HG03469 (cell line): ENCODE measurements at regions not wholly inside any gene's neighbourhood (a gene's known extent, or its start where the extent isn't known, plus 50 kb on each side); places are given as distances from the start of the nearest gene placed in this dataset.
A peak's percentile ranks its signal among the peaks of the same experiment; 100 is the strongest.

Source experiments
- ATAC-seq: cut with Tn5 transposase; IDR thresholded peaks from one replicate; pipeline ENCODE4 v1.9.1; 2021; ENCODE audit warnings: mild to moderate bottlenecking, moderate library complexity, moderate number of reproducible peaks; ENCODE audit not compliant: unreplicated experiment

DNA sequence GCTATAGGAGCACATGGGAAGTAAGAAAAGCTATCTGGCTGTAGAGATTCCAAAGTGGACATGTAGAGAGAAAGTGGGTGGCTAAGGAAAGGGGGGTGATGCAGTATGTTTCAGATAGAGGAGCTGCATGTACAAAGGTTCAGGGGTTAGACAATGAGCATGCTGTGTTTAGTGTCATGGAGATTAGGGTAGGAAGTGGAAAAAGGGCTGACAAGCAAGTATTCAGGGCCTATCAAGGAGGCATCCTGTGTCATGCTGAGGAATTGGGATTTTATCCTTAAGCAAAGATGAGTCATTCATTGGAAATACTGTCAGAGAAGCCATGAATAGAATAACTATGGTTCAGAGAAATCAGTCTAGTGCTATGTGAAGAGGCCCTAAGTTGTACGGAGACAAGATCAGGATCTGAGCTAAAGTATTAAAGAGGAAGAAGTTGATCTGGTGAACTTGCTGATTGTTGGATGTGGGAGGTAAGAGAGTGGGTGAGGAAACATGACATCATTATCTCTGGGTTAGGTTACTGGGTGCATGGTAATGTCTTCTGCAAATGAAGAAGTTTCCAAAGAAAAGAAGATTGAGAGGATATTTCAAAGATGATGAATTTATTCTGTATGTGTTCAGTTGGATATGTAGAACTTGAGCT lies 176.7 kb upstream of the GOLIM4 start:
- ATAC-seq: no peak

DNA sequence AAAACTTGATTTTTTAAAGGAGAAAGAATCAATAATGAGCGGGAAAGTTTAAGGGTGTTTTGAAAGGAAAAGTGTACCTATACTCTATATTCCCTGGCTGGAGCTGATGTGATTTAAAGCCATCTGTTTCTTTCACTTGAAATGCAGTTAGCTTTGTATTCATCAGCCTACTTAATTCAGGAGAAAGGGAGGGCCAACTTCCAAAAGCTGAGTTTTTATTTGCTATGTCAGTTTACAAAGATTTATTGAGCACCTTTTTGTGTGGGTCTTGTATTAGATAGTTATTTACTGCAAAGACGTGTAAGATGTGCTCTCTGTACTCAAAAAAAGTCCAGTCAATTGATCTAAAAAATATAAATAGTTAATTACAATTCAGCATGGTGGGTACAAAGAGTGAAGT lies 176.2 kb upstream of the GOLIM4 start:
- ATAC-seq: no peak

DNA sequence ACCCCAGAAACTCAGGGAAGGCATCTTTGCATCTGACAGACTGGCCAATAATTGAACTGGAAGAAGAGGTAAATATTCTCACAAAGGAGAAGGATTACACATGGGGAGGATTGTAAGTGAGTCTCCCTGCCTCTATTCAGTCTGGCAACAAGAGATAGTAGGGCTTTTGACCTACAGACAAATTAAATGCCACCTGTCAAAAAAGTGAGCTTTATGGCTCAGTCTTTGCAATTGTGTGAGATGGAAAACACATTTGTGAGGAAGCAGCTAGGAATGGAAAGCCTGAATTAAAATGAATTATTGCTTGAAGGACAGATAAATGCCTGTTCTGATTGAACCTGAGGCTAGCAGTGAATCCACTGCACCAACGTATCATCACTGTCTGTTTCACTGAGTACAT lies 173.3 kb upstream of the GOLIM4 start:
- ATAC-seq: no peak

DNA sequence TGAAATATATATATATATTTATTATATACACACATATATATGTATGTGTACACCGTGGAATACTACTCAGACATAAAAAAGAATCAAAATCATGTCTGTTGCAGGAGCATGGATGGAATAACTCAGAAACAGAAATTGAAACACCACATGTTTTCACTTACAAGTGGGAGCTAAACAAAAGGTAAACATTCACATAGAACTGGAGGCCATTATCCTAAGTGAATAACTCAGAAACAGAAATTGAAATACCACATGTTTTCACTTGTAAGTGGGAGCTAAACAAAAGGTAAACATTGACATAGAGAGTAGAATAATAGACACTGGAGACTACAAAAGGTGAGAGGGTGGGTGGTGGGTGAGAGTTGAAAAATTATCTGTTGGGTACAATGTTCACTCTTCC lies 171.5 kb upstream of the GOLIM4 start:
- no peak for ATAC-seq

DNA sequence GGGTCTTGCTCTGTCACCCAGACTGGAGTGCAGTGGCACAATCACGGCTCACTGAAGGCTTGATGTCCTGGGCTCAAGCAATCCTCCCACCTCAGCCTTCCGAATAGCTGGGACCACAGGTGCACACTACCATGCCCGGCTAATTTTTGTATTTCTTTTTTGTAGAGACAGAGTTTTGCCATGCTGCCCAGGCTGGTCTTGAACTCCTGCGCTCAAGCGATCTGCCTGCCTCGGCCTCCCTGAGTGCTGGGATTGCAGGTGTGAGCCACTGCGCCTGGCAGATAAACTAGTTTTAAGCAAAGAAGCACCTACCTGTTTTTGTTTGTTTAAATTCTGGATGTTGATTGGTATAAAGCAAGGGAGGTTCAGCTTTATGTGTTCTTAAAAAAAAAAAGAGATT lies 170.6 kb upstream of the GOLIM4 start:
- ATAC-seq: no peak

DNA sequence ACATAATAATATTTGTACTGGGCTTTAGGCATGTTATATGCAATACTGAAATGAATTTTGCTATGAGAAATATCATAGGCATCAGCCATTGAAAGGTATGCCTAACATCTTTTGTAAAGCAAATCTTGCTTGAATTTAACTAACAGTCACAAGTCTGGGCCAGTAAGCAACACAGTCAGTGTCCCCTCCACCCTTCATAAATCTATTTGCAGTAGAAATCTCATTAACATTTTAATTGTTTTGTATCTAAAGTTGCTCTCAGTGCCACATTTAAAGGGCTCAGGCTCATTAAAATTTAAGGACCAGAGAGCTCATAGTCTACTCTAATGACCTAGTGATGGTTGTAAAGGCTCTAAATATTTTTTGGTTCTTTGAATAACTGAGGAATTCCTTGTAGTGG lies 167.2 kb upstream of the GOLIM4 start:
- ATAC-seq: no peak

DNA sequence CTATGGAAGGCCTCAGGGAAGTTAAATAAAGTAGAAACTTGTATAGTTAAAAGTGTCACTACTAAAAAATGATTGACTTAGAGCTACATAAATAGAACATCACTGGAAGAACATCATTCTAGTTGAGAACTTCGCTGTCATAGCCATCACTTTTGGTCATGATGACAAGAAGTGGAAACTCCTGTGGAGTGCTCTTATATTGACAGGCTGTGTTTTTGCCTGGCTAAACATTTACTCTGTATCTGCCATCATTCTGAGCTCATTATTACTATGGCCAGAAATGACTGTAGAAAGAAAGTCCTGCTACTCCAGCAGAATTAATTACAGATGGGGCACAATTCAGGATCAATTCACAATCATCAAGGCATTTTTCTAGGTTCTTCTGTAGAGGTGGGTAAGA lies 165.1 kb upstream of the GOLIM4 start:
- no peak for ATAC-seq

DNA sequence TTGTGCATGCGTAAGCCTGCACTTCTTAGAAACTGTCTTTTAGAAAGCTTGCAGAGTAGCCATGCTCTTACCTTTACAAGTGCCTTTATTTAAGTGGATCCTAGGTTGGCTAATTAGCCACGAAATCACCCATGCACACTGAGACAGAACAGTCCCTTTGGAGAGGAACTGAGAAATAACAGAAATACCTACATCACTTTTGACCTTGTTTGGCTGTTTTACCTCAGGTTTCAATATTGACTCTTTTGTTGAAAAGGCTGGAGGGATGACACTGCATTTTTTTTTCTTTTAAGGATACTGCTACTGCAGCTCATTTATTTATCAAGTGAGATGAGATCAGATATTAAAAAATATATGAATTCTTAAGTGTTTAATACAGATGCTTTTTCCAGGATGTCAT lies 155.6 kb upstream of the GOLIM4 start:
- peak; percentile 59 for ATAC-seq

DNA sequence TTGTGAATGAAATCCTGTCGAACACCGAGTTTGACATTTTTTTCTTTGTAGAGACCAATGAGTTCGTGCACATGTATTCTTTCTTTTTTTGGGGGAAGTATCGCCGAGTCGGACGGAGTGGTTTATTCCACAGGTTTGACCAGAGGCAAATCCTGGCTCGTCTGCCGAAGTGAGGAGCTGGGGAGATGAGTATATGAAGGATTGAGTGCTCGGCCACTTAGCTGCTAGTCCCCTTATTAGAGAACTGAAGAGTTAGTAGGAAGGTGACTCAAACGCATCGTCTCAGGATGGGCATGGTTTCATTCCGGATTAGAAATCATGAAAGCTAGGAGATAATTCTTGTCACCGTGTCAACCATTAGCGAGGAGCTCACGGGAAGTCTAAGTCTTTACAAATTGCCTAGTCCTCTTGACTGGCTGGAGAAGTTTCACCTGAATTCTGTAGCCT lies 154.7 kb upstream of the GOLIM4 start:
- no peak for ATAC-seq

DNA sequence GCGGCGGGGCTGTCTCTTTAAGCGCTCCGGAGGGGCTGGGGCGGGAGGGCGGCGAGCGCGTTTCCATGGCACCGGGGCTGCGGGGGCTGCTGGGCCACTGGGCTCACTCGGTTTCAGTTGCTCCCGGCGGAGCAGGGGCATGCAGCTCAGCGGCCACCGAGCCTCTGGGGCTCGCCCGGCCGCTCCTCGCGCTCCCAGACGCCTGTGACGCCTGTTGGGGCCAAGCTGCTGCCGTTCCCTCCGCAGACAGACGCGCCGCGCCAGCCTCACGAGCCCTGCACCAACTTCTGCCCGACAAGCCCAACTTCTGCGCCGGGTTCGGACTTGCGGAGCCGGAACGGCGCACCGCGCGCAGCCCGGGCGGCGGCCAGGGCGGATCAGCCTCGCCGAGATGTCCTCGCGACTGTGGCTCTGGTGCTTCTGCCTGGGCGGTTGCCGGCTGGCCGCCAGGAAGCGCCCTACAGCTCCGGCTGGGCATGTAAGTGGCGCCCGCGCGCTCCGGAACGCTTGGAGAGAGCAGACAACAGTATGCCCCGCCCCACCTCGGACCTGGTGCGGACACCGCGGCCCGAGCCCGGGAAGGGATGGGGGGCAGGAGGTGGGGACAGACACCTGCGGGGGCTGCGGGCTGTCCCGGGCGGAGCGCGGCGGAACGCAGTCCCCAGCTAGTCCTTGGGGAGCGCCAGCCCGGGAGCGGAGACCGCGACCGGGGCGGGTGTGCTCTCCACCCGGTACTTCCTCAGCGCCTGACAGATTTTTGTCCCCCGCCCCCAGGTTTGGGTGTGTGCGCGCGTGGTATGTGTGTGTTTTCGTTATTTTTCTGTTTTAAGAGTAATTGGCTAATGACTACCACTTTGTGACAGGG lies 154.1 kb upstream of the GOLIM4 start:
- peak; percentile 53 for ATAC-seq

DNA sequence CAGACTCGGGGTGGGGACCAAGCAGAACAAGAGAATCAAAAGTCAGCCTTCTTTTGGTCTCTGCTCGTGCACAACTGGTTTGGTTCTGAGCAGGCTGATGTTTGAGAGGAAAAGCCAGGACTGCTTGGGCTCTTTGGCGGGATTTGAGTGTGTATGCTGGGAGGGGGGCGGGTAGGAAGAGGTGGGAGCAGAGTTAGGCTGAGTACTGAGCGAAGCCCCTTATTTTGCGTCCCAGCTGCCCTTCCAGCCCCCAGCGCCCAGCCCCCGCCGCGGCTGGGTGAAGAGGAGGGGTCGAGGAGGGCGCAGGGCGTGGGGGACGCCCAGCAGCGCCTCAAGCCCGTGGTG lies 153.5 kb upstream of the GOLIM4 start:
- ATAC-seq: no peak

DNA sequence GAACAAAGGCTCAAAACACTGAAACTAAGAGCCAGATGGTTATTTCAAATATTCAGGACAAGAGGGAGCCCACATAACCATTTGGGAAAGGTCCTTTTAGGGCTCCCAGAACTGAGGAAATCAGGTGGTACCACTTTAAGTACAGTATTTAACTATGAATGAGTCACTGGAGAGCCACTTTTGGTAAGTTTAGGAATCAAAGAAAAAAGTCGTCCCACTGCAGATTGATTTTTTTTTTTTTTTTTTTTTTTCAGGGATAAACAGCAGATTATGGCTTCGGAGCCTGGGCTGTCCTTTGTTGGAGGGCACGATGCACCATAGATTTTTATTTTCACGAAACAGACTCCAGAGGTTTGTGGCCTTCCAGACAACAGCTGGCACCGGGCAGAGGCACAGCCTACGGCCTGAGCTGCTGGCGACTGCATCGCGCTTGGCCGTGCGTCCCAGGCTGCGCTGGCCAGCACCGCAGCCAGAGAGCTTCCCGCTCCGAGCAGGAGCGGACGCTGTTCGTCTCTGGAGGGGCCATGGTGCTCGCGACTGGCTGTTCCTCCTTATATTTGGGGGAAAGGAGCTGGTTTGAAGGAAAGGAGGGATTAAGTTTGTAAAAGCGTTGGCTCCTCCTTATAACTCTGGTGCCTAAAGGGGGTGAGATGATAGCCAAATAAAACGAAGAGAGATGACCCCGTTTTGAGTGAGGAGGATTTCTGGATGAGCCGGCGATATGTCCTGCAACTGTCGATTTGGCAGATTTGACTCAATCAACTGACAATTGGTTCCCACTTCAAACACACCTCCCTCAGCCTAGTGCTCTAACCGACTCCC lies 152.9 kb upstream of the GOLIM4 start:
- no peak for ATAC-seq

DNA sequence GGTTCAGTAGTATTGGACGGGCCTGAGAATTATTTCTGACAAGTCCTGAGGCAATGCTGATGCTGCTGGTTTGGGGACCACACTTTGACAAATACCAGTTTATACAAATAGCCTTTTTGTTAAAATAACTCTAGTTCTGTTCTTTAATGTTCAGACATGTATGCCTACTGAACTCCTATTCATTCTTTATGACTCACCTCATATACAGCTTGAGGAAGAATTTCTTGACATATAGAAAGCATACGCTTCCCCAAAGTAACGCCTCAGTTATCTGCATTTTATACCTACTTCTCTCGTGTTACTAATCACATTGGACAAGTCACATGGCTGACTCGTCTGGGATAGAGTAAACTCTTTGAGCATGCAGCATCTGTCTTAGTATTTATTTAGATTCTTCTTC lies 145.4 kb upstream of the GOLIM4 start:
- ATAC-seq: no peak

DNA sequence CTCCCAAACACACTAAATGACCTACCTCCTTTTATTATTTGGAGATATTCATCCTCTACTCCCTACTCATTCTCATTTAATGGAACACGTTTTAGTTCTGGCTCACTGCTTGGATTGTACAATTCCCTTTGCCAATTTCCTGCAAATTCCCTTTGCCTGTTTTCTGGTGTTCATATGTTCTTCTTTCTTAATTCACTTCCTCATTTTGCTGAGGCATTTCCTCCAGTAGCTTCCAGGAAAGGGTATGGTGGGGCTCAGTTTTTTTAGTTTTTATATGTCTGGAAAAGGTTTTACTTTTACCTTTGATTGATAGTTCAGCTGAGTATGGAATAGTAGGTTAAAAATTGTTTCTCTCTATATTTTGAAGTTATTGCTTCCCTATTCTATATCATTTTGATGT lies 143.6 kb upstream of the GOLIM4 start:
- no peak for ATAC-seq

DNA sequence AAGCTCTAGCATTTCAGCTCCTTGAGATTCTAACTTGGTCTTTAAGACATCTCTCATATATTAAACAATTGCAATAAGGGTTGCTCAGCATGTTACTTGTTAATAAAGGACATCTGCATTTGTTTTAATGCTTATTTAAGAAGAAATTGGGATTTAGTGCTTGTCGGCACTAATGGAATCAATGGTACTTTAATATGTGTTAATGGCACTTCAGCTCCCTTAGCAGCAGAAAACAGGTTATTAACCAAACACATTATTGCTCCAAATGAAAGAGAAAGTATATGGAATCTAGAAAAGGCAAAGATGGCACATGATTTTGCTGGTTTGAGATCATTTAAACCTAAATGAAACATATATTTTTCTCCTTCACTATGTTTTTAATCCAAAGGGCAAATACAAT lies 137.3 kb upstream of the GOLIM4 start:
- no peak for ATAC-seq

DNA sequence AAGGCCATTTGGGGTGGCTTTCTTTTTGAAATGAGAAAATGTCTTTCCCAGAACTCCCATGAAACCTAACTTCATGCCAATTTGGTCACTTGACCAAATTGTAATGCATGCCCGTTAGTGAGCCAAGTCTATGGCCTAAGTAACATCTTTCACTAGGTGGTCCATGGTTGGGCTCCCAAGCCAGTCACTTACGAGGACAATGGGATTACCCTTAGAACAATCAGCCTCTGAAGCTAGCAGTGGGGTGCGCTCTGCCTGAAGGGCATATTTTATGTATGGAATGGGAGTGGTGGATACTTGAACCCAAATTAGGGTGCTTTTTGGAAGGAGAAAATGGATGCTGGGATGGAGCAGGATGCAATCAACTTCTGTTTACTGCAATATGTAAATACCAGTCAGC lies 127.4 kb upstream of the GOLIM4 start:
- no peak for ATAC-seq

DNA sequence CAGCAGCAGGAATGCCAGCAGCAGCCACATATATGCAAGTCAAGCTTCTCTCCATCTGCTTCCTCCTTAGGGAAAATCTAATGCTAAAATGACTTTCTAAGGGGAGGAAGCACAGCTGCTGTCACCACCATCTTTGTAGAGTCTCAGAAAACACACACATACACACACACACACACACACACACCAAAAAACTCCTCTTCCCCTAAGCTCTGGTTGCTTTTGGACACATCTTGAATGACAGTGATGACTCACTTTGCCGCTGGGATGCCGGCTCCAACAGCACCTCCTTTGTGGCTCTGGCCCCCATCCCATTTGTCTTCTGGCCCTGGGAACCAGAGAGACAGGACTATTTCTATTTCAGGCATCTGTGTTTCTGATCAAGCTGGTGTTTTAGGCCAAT lies 124.8 kb upstream of the GOLIM4 start:
- no peak for ATAC-seq

DNA sequence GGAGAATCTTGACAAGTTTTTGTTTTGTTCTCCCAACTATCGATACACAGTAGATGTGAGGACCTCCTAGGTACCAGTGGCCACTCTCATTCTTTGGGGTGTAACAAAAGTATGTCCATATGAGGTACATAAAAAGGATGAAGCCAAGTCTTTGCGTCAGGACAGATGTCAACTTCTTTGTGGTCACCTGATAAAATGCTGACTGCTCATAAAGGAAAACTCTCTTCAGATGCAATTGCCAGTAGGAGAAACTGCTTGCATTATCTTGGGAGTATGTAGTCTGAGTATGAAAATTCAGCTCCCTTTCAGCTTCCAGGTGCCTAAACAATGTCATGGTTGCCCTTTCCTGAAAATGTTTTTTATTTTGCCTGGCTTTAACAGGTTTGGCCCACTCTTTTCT lies 123.8 kb upstream of the GOLIM4 start:
- no peak for ATAC-seq

DNA sequence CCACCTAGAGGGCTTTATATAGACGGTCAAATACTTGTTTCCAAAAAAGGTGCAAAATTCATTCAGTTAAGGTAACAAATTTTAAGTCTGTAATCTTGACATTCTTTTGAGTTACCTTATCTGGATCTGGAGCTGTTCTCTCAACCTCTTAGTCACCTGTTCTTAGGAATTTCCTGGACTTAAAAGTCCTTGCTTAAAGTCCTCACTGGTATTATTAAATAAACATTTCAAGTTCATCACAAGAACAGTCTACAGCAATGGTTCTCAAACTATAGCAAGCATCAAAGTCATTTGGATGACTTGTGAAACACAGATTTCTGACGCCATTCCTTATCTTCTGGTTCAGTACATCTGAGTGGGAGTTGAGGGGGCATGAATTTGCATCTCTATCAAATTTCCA lies 122.9 kb upstream of the GOLIM4 start:
- no peak for ATAC-seq

DNA sequence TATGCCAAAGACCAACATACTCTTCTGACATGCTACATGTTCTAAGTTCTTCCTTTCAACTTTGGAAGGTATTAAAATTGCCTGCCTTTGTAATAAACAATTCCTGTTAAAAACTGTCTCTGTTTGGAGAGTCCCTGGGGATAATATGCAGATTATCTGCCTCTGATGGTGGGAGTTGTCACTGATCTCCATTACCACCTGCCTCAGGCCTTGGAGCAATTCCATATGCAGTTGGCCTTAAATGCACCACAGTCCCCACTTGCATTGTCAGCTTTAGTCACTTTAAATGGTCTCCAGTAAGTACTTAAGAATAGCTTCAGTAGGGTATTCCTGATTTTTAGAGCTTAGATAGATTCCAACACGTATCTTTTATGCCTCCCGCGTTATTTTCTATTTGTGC lies 121.1 kb upstream of the GOLIM4 start:
- ATAC-seq: no peak

DNA sequence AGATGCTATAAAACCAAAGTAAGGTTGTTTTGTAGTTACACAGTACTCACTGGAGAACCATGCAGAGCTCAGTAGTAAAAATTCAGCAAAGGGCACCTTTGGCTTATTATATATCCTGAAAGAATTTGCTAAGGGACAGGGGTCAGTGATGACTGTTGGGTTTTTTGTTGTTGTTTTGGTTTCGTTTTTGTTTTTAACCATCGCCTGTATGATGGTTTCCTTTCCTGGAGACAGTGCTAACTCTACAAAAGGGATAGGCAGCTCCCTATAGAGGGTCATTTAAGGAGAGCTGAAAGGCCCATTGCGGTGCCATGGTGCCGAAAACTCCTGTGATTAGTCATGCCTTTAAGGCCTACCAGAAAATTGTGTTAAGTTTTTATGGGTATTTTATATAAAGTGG lies 118.2 kb upstream of the GOLIM4 start:
- ATAC-seq: peak; percentile 86
